GM19455 (cell line): ENCODE measurements at regions not wholly inside any gene's neighbourhood (a gene's known extent, or its start where the extent isn't known, plus 50 kb on each side); places are given as distances from the start of the nearest gene placed in this dataset.
"Not testable (repeated sequence)": the region's sequence is repeated elsewhere in the genome, so short reads cannot be mapped to it uniquely, and the experiment has no call there.

ENCODE experiments used
- ATAC-seq: cut with Tn5 transposase; IDR thresholded peaks from one replicate; pipeline ENCODE4 v1.9.1; 2021; ENCODE audit not compliant: unreplicated experiment

GRCh38 chr1:187498028-187498427 lies 669.3 kb downstream of the PLA2G4A start:
- ATAC-seq: no peak

- ATAC-seq: no peak
Observed at GRCh38 chr1:187504779-187505178, 676.0 kb downstream of the PLA2G4A start.

- no peak for ATAC-seq
Observed at GRCh38 chr1:187509091-187509490, 680.3 kb downstream of the PLA2G4A start.

- no peak for ATAC-seq
Observed at GRCh38 chr1:187513190-187513589, 684.4 kb downstream of the PLA2G4A start.

- ATAC-seq: no peak
Observed at GRCh38 chr1:187514110-187514509, 685.4 kb downstream of the PLA2G4A start.

GRCh38 chr1:187516874-187517273 lies 688.1 kb downstream of the PLA2G4A start:
- no peak for ATAC-seq

- no peak for ATAC-seq
Observed at GRCh38 chr1:187517546-187517945, 688.8 kb downstream of the PLA2G4A start.

- no peak for ATAC-seq
Observed at GRCh38 chr1:187527346-187527745, 698.6 kb downstream of the PLA2G4A start.

GRCh38 chr1:187537936-187538335 lies 709.2 kb downstream of the PLA2G4A start:
- ATAC-seq: no peak

GRCh38 chr1:187549540-187549939 lies 720.8 kb downstream of the PLA2G4A start:
- ATAC-seq: no peak

GRCh38 chr1:187551061-187551460 lies 722.3 kb downstream of the PLA2G4A start:
- ATAC-seq: no peak

- no peak for ATAC-seq
Observed at GRCh38 chr1:187563191-187563590, 734.4 kb downstream of the PLA2G4A start.

- no peak for ATAC-seq
Observed at GRCh38 chr1:187566354-187566753, 737.6 kb downstream of the PLA2G4A start.

- ATAC-seq: no peak
Observed at GRCh38 chr1:187568067-187568466, 739.3 kb downstream of the PLA2G4A start.

- no peak for ATAC-seq
Observed at GRCh38 chr1:187570166-187570565, 741.4 kb downstream of the PLA2G4A start.

- ATAC-seq: no peak
Observed at GRCh38 chr1:187577610-187578009, 748.9 kb downstream of the PLA2G4A start.

- no peak for ATAC-seq
Observed at GRCh38 chr1:187588917-187589316, 760.2 kb downstream of the PLA2G4A start.

GRCh38 chr1:187605736-187606135 lies 777.0 kb downstream of the PLA2G4A start:
- no peak for ATAC-seq

- not testable (repeated sequence) for ATAC-seq
Observed at GRCh38 chr1:187615853-187616735, 787.3 kb downstream of the PLA2G4A start.

- not testable (repeated sequence) for ATAC-seq
Observed at GRCh38 chr1:187616830-187617229, 788.1 kb downstream of the PLA2G4A start.

GRCh38 chr1:187617776-187618175 lies 789.0 kb downstream of the PLA2G4A start:
- ATAC-seq: no peak

- no peak for ATAC-seq
Observed at GRCh38 chr1:187619175-187619574, 790.4 kb downstream of the PLA2G4A start.

- no peak for ATAC-seq
Observed at GRCh38 chr1:187621951-187622350, 793.2 kb downstream of the PLA2G4A start.
